Effector memory CD4-positive, alpha-beta T cell (primary cell): ENCODE measurements at regions not wholly inside any gene's neighbourhood (a gene's known extent, or its start where the extent isn't known, plus 50 kb on each side); places are given as distances from the start of the nearest gene placed in this dataset.

Source experiments
- DNase-seq, 3 donors: peaks; one replicate each; pipeline ENCODE4 v3.0.0-alpha.2; 2020
- H3K27ac ChIP-seq: 2 replicates; pipeline ENCODE4 v1.7.0; 2013; ENCODE audit warnings: mild to moderate bottlenecking, low read length, moderate library complexity; ENCODE audit not compliant: insufficient read depth, poor library complexity, severe bottlenecking
- H3K27me3 ChIP-seq: replicated peaks from 2 replicates; pipeline ENCODE4 v1.7.0; 2013; ENCODE audit warnings: mild to moderate bottlenecking, low read length; ENCODE audit not compliant: insufficient read depth, control insufficient read depth, poor library complexity, severe bottlenecking
- H3K36me3 ChIP-seq: 2 replicates; pipeline ENCODE4 v1.7.0; 2013; ENCODE audit warnings: mild to moderate bottlenecking, low read length, moderate library complexity; ENCODE audit not compliant: control insufficient read depth, insufficient read depth
- H3K4me1 ChIP-seq: 2 replicates; pipeline ENCODE4 v1.7.0; 2013; ENCODE audit warnings: low read length, mild to moderate bottlenecking; ENCODE audit not compliant: control insufficient read depth, insufficient read depth, poor library complexity, severe bottlenecking
- H3K4me3 ChIP-seq: 2 replicates; pipeline ENCODE4 v1.7.0; 2013; ENCODE audit warnings: low read length, low read depth, mild to moderate bottlenecking; ENCODE audit not compliant: insufficient read depth, poor library complexity, severe bottlenecking
- H3K9me3 ChIP-seq: 2 replicates; pipeline ENCODE4 v1.7.0; 2013; ENCODE audit warnings: mild to moderate bottlenecking, low read length, moderate library complexity; ENCODE audit not compliant: control insufficient read depth

DNA sequence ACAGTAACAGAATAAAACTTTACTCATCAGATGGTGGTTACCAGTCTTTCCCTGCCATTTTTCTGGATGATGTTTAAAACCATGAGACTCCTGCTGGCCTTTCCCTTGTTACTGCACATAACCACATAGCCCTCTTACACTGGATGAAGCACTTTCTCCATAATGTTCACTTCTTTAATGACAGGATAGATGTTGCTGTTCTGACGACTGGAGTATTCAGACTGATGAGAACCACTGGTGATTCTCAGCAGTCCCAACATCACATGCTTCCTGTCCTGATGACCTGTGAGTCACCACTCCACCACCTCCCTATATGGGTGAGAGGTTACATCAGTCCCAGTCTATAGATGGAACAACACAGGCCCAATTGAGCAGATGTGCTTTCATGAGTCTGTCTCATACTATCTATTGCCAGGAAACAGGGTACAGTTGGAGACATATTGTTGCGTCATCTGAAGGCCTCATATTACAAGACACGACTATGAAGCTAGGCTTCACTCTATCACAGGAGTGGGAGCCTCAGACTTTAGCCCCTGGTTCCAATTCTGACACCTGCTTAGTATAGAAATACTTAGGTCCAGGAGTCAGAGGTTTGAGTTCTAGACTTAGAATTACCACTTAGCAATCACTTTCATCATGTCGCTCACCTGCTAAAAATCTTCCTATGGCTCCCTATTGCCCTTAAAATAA is 145.7 kb upstream of the KLF7 start:
- H3K4me1 ChIP-seq: no peaks in the 10 kb centered on the region
- no peak for DNase-seq
- no peaks in the 10 kb centered on the region for H3K27me3 ChIP-seq
- H3K9me3 ChIP-seq: no peaks in the 10 kb centered on the region
- H3K4me3 ChIP-seq: no peak overlapping the region
- no peak overlapping the region for H3K27ac ChIP-seq
- H3K36me3 ChIP-seq: no peaks in the 10 kb centered on the region

DNA sequence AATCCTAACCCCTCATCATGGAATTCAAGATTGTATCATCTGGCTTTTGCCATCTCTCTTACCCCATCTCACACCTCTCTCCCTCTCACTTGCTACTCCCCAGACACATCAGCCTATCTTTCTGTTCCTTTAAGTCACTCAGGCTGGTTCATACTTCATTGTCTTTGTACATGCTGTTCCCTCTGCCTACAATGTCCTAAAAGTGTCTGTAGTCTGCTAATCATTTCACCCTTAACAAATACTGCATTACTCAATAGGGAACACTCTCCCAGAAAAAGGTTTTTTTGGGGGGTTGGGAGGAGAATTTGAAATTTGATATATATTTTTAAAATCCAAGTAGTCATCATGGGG is 146.2 kb upstream of the KLF7 start:
- no peaks in the 10 kb centered on the region for H3K27me3 ChIP-seq
- H3K4me3 ChIP-seq: no peak overlapping the region
- DNase-seq: no peak
- no peaks in the 10 kb centered on the region for H3K9me3 ChIP-seq
- no peak overlapping the region for H3K27ac ChIP-seq
- H3K36me3 ChIP-seq: no peaks in the 10 kb centered on the region
- H3K4me1 ChIP-seq: no peaks in the 10 kb centered on the region

DNA sequence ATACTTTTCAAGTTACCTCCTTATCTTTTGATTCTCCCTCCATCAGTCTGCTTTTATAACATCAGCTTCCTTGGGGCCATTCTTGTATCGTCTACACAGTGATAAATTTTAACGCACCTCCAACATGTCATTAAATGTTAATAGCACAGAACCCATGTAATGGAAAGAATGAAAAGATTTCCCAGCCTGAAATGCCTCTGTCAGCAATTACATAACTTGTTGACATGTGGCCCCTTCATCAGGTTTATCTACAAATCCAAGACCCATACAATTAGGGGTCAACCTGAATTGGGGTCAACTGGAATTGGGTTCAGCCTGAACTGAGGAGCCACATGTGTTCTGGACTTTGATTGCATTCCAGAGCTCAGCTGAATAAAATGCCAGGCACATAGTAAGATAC is 148.2 kb upstream of the KLF7 start:
- no peaks in the 10 kb centered on the region for H3K36me3 ChIP-seq
- no peaks in the 10 kb centered on the region for H3K9me3 ChIP-seq
- DNase-seq: no peak
- no peaks in the 10 kb centered on the region for H3K4me1 ChIP-seq
- no peaks in the 10 kb centered on the region for H3K27me3 ChIP-seq
- no peak overlapping the region for H3K4me3 ChIP-seq
- no peak overlapping the region for H3K27ac ChIP-seq

DNA sequence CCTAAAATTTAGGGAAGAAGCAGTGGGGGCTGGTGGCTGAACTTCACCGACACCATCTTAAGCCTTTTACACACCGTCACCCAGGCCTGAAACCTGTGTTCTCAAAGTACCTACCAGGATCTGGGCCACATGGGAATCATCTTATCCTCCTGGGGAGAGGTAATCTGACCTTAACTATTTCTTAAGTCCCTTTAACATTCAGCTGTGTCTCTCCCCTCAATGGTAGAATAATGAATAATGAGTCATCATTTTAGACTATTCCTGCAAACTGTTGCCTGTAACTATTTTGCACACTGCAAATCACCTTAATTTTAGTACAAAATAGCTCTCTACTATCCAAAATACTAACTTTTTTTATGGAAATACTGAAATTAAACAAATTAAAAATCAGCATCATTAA is 149.4 kb upstream of the KLF7 start:
- H3K4me3 ChIP-seq: no peak overlapping the region
- no peaks in the 10 kb centered on the region for H3K9me3 ChIP-seq
- no peaks in the 10 kb centered on the region for H3K27me3 ChIP-seq
- H3K27ac ChIP-seq: no peak overlapping the region
- no peaks in the 10 kb centered on the region for H3K4me1 ChIP-seq
- DNase-seq: no peak
- no peaks in the 10 kb centered on the region for H3K36me3 ChIP-seq

DNA sequence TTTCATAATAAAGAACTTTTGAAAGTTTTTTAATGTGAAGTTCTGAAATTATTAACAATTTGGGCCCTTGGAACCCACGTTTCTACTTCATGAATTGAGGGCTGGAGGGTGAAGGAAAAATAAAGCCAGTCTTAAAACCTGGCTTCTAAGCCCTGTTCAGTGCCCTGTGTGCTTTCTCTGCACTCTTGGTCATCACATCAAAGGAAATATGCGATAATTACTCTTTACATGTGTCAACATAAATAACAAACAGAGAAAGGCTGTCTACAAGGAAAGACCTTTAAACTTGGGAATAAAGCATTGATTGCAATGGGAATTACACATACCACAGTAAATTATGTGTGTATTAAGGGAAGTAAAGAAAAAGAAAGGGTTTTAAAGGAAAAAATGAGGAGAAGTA is 150.7 kb upstream of the KLF7 start:
- Histone ChIP-seq H3K9me3 (no peaks in the 10 kb centered on the region), H3K36me3 (no peaks in the 10 kb centered on the region), H3K27ac (no peak overlapping the region), H3K4me1 (no peaks in the 10 kb centered on the region), H3K27me3 (no peaks in the 10 kb centered on the region), H3K4me3 (no peak overlapping the region)
- DNase-seq: no peak

DNA sequence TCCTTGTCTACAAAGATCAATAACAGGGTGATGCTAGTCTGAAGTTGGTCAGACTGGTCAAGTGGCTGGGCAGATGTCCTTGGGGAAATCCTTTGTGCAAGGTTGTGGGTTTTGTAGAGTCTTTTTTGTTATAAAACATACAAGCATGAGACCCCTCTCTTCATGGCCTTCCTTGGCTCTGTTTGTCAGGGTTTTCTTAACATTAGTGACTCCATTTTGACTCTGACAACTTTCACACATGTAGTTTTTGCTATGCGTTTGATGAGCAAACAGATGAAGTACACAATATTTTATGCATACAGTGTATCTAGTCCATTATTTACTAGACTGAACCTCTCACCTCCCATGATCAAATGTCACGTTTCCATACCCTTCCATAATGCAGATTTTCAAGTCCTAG is 151.2 kb upstream of the KLF7 start:
- H3K36me3 ChIP-seq: no peaks in the 10 kb centered on the region
- no peak overlapping the region for H3K27ac ChIP-seq
- no peak overlapping the region for H3K4me3 ChIP-seq
- no peaks in the 10 kb centered on the region for H3K9me3 ChIP-seq
- no peak for DNase-seq
- H3K4me1 ChIP-seq: no peaks in the 10 kb centered on the region
- H3K27me3 ChIP-seq: no peaks in the 10 kb centered on the region

GRCh38 chr2:207317378-207317984 is 151.7 kb upstream of the KLF7 start:
- no peaks in the 10 kb centered on the region for H3K4me1 ChIP-seq
- no peak for DNase-seq
- no peaks in the 10 kb centered on the region for H3K36me3 ChIP-seq
- H3K27me3 ChIP-seq: no peaks in the 10 kb centered on the region
- no peak overlapping the region for H3K4me3 ChIP-seq
- no peak overlapping the region for H3K27ac ChIP-seq
- H3K9me3 ChIP-seq: no peaks in the 10 kb centered on the region

DNA sequence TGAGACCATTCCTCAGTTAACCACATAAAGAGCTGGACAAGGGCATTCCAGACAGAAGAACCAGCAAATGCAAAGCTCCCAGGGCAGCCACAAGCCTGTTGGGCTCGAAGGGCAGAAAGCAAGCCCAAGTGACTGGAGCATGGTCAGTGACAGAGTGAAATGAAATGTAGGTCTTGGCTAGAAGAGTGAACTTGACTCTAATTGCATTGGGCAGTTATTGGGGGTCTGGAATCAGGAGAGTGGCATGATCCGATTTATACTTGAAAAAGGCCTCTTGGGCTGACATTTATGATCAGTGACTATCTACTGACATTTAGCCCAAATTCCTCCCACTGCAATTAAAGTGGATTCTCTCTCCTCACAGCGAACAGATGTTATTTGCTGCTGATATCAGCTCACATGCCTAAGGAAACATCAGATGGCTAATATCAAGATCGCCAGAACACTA is 152.5 kb upstream of the KLF7 start:
- H3K27ac ChIP-seq: no peak overlapping the region
- H3K4me3 ChIP-seq: no peak overlapping the region
- no peaks in the 10 kb centered on the region for H3K4me1 ChIP-seq
- no peaks in the 10 kb centered on the region for H3K9me3 ChIP-seq
- no peaks in the 10 kb centered on the region for H3K27me3 ChIP-seq
- no peaks in the 10 kb centered on the region for H3K36me3 ChIP-seq
- no peak for DNase-seq

DNA sequence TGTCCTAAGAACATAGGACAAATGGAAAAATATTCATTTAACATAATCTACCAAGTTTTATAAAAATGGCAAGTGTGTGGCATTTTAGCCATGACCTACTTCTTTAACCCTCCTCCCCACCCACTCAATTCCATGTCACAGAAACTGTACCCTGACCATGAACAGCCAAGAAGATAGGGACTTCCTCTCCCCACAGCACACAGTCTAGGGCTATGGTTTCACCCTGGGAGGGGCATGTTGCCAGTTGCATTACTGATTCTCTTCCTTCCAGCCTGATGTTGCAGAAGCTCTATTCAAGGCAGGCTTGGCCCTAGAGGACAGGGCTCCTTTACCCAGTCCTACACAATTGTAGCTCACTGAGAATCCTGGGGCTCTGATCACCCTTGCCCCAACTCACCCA is 153.6 kb upstream of the KLF7 start:
- no peaks in the 10 kb centered on the region for H3K27me3 ChIP-seq
- no peaks in the 10 kb centered on the region for H3K9me3 ChIP-seq
- H3K4me3 ChIP-seq: no peak overlapping the region
- H3K27ac ChIP-seq: no peak overlapping the region
- DNase-seq: no peak
- H3K4me1 ChIP-seq: no peaks in the 10 kb centered on the region
- H3K36me3 ChIP-seq: no peaks in the 10 kb centered on the region

GRCh38 chr2:207320381-207321159 is 154.8 kb upstream of the KLF7 start:
- H3K36me3 ChIP-seq: no peaks in the 10 kb centered on the region
- DNase-seq: no peak
- H3K27me3 ChIP-seq: no peaks in the 10 kb centered on the region
- no peaks in the 10 kb centered on the region for H3K4me1 ChIP-seq
- no peak overlapping the region for H3K27ac ChIP-seq
- no peak overlapping the region for H3K4me3 ChIP-seq
- H3K9me3 ChIP-seq: no peaks in the 10 kb centered on the region
